Activated T-cell treated with anti-CD3 and anti-CD28 coated beads, Interleukin-2, amount 50 U/mL, for 24 hours (primary cell): ENCODE measurements at regions not wholly inside any gene's neighbourhood (a gene's known extent, or its start where the extent isn't known, plus 50 kb on each side); places are given as distances from the start of the nearest gene placed in this dataset.

Experiments used
- DNase-seq: peaks from one replicate; pipeline ENCODE4 v3.0.0-alpha.2; 2020
- H3K27ac Mint-ChIP-seq: 2 replicates; pipeline ENCODE4 v1.8.0; 2020; ENCODE audit warnings: mild to moderate bottlenecking, mixed read lengths
- H3K27me3 Mint-ChIP-seq: 2 replicates; pipeline ENCODE4 v1.8.0; 2020; ENCODE audit warnings: mixed read lengths
- H3K36me3 Mint-ChIP-seq: 2 replicates; pipeline ENCODE4 v1.8.0; 2020; ENCODE audit warnings: low read depth, mixed read lengths
- H3K4me1 Mint-ChIP-seq: 2 replicates; pipeline ENCODE4 v1.8.0; 2020; ENCODE audit warnings: low read depth, mixed read lengths
- H3K4me3 Mint-ChIP-seq: 2 replicates; pipeline ENCODE4 v1.8.0; 2020; ENCODE audit warnings: mild to moderate bottlenecking, moderate library complexity, mixed read lengths
- H3K9me3 Mint-ChIP-seq: 2 replicates; pipeline ENCODE4 v1.8.0; 2020; ENCODE audit warnings: mixed read lengths

DNA sequence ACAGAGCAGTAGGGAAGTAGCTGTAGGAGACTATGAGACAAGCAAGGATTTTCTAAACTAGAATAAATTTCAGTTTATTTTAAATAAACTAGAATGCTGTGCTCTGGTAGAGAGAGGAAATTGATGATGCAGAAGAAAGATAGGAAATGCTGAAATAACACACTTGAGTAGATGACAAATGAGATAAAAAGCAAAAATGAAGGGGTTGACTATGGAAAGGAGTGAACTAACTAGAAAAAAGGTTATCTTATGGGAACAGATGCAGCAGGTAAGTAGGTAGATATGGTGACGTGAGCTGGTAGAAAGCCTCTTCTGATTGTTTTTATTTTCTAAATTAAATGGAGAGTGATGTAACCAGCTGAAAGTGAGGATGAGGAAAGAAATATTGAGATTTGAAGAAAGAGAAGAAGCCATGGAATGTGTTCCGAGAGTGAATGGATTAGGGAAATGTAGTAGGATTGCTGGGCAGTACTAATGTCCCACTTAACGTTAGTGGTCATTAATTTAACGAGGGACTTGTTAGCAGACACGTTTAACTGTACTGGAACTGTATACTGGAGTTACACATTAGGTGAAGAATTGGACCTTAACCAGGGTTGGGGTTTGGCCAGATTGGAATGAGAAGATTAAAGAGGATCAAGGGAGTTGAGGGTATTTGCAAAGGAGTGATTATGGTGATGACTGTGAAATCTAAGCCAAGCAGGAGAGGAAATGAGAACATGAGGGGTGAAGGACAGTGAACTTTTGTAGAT is 196.5 kb downstream of the TANC2 start:
- Mint-ChIP-seq H3K36me3 (no peaks in the 10 kb centered on the region), H3K9me3 (no peaks in the 10 kb centered on the region), H3K27me3 (no peaks in the 10 kb centered on the region), H3K4me1 (no peaks in the 10 kb centered on the region), H3K27ac (no peak overlapping the region), H3K4me3 (no peak overlapping the region)
- DNase-seq, result no peak

DNA sequence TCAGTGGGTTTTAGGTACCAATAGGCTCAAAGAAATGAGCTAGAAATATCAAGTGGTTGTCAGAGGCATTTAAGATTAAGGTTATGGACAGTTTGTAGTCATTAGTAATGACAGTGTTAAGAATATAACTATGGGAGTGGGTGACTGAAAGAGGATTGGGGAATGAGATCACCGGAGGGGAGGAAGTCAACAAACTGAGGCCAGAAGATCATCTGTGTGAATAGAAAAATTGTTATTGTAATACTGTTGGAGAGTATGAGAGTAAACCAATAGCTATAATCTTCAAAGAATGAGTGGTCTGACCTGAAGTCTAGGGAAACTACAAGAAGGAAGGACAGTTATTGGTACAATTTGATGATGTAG is 197.1 kb downstream of the TANC2 start:
- Mint-ChIP-seq H3K9me3 (no peaks in the 10 kb centered on the region), H3K27ac (no peak overlapping the region), H3K4me1 (no peaks in the 10 kb centered on the region), H3K27me3 (no peaks in the 10 kb centered on the region), H3K36me3 (no peaks in the 10 kb centered on the region), H3K4me3 (no peak overlapping the region)
- DNase-seq, result no peak

DNA sequence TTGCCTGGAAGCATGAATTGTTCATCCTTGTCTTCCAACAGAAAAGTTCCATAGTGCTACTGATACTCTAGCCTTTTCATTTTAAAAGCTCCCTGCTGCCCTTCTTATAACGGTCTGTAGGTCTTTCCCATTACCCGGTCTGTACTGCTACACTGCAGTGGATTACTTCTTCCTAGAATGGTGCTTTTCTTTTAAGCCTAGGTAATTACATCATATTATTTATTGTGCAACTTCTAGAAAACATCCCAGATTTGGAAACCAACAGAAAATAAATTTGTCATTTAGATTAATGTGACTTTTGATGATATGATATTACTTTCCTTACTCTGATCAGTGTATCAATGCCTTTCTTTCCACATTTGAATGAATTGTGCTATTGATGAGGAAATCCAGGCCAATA is 199.4 kb downstream of the TANC2 start:
- H3K4me1 Mint-ChIP-seq, result no peaks in the 10 kb centered on the region
- no peaks in the 10 kb centered on the region for H3K9me3 Mint-ChIP-seq
- no peaks in the 10 kb centered on the region for H3K36me3 Mint-ChIP-seq
- H3K4me3 Mint-ChIP-seq, result no peak overlapping the region
- no peak for DNase-seq
- no peak overlapping the region for H3K27ac Mint-ChIP-seq
- H3K27me3 Mint-ChIP-seq, result no peaks in the 10 kb centered on the region

DNA sequence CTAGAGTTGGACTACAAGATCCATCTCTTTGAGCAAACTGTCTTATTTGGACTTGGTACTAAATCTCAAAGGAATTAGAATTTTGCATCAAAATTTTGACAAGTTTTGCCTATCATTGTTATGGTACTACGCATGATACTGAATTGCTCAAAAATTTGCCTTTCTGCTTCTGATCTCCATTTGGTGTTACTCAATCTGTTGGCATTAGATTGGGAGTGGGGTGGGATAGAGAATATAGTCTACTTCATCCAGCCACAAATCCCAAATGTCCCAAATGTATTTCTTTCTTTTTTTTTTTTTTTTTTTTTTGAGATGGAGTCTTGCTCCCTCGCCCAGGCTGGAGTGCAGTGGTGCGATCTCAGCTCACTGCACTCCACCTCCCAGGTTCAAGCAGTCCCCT is 204.8 kb downstream of the TANC2 start:
- Mint-ChIP-seq H3K27ac (no peak overlapping the region), H3K9me3 (no peaks in the 10 kb centered on the region), H3K4me3 (no peak overlapping the region), H3K27me3 (no peaks in the 10 kb centered on the region), H3K4me1 (no peaks in the 10 kb centered on the region), H3K36me3 (no peaks in the 10 kb centered on the region)
- no peak for DNase-seq

DNA sequence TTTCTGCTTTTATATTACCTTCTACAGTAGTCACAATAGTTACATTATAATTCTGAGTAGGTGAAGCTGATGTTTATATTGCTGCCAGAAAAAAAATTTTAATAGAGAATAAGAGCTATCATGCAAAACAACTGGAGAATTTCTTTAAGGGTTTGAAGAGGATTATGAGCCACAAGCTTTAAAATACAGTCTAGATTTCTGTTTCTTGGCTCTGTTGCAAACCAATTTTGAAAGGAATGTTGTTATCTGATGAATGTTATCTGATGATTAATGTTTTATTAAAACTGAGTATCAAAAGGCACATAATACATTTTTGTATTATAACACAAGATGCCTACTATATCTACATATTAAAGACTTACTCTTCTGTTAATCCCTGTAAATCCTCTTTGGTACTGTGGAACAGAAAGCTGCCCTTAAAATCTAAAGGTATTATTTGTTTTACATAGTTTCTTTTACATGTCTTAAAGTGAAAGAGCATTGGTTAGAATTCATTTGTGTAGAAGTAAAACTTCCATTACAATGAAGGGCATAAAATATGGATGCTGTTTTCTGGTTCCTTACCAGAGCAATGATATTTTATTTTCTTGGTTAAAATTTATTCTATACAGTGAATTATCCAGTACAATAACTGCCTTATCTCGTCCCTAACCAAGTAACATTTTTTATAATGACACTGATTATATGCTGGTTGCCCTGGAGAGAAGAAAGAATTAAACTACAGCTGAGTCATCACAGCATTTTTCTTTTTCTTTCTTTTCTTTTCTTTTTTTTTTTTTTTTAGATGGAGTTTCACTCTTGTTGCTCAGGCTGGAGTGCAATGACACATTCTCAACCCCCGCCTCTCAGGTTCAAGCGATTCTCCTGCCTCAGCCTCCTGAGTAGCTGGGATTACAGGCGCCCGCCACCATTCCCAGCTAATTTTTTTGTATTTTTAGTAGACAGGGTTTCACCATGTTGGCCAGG is 205.7 kb downstream of the TANC2 start:
- H3K27ac Mint-ChIP-seq, result no peak overlapping the region
- no peaks in the 10 kb centered on the region for H3K4me1 Mint-ChIP-seq
- H3K9me3 Mint-ChIP-seq, result no peaks in the 10 kb centered on the region
- H3K4me3 Mint-ChIP-seq, result no peak overlapping the region
- H3K36me3 Mint-ChIP-seq, result no peaks in the 10 kb centered on the region
- no peak for DNase-seq
- H3K27me3 Mint-ChIP-seq, result no peaks in the 10 kb centered on the region

DNA sequence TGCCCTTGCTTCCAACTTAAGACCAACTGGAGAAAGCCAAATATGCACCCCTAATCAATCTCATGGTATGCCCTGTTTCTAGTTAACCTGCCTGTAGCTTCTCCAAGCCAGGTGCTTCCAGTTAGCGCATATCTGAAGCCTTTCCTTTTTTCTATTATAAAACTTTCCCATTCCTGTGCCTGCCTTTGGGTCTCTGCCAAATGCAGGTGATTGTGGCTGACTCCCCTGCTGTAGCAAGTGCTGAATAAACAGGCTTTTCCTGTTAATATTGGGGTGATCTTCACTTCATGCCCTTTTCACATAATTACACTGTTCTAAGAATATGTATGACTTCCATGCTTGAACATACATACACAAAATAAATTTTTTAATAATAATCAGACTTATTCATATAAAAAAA is 207.4 kb downstream of the TANC2 start:
- DNase-seq, result no peak
- H3K9me3 Mint-ChIP-seq, result no peaks in the 10 kb centered on the region
- H3K27ac Mint-ChIP-seq, result no peak overlapping the region
- no peaks in the 10 kb centered on the region for H3K4me1 Mint-ChIP-seq
- no peaks in the 10 kb centered on the region for H3K36me3 Mint-ChIP-seq
- H3K27me3 Mint-ChIP-seq, result no peaks in the 10 kb centered on the region
- no peak overlapping the region for H3K4me3 Mint-ChIP-seq

DNA sequence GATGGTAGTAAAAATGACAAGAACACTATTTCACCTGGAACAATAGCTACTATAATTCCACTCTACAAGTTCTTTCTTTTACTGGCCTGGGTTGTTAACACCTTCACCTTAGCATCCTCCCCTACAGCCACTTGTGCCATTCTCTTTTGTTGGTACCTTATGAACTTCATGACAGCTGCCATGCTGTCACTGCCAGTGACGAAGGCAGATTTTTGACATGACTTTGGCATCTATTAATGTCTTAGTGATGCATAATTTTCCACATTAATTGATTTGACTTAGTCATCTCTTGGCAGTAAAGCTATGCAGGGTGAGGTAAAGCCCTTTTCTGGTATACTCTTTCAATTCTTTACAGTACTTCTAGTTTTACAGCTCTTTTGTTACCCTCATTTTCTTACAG is 207.9 kb downstream of the TANC2 start:
- Mint-ChIP-seq H3K27ac (no peak overlapping the region), H3K9me3 (no peaks in the 10 kb centered on the region), H3K4me1 (no peaks in the 10 kb centered on the region), H3K27me3 (no peaks in the 10 kb centered on the region), H3K4me3 (no peak overlapping the region), H3K36me3 (no peaks in the 10 kb centered on the region)
- DNase-seq, result no peak

DNA sequence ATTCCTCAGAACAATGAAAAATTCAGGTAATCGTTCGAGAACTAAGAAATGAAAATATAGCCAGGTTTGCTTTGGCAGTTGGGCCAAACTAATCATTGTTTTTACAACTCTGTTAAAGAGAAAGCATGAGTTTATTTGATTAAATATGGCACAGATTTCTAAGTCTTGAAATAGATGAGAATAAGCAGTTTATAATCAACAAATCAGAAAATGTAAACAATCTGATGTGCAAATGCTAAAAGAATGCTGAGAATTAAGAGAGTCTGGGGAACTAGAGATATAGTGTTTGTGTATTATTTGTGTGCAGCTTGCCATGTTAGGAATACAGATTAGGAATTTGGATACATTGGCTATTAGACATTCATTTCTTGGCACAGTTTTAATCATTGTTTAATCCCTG is 212.5 kb downstream of the TANC2 start:
- H3K9me3 Mint-ChIP-seq, result no peaks in the 10 kb centered on the region
- DNase-seq, result no peak

DNA sequence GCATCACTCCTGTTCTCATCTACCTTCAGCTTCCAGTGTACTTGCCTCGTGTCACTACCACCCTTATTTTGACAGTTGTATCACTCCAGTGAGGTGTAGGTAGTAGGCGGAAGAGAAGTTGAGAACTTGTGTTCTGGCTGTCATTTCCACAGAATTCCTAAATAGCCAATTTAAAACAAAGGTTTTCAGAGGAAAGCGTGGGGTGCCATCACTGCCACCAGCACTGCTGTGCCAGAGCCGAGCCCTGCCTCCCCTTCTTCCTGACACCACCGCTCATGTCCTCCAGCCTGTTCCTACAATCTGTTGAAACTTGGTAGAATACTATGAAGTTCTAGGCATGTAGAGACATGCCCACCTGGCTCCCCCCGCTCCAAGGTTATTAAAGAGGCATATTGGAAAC is 215.8 kb downstream of the TANC2 start:
- Mint-ChIP-seq H3K27ac (no peak overlapping the region), H3K4me1 (no peaks in the 10 kb centered on the region)

More for the DNA sequence above, 212.5 kb downstream of the TANC2 start:
- no peak overlapping the region for H3K27ac Mint-ChIP-seq
- no peaks in the 10 kb centered on the region for H3K4me1 Mint-ChIP-seq
- no peaks in the 10 kb centered on the region for H3K36me3 Mint-ChIP-seq
- H3K4me3 Mint-ChIP-seq, result no peak overlapping the region
- no peaks in the 10 kb centered on the region for H3K27me3 Mint-ChIP-seq

DNA sequence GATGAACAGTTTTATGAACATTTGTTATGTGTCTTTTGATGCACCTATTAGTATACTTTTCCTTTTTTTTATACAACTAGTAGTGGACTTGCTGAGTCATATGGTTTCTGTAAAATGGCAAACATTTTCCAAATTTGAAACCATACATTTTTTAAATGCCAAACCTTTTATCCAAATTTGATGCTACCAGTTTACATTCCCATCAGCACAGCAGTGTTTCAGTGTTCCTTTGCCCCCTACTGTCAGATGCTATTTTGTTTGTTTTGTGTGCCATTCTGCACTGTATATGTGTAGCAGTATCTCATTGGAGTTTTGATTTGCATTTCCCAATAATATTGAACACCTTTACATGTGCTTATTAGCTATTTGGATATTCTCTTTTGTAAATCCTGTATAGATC is 219.4 kb downstream of the TANC2 start:
- Mint-ChIP-seq H3K4me1 (peaks cover 7% of the 10 kb centered on the region), H3K27me3 (no peaks in the 10 kb centered on the region), H3K4me3 (no peak overlapping the region), H3K36me3 (no peaks in the 10 kb centered on the region), H3K9me3 (peaks cover 2% of the 10 kb centered on the region), H3K27ac (no peak overlapping the region)
- DNase-seq, result no peak

More for the DNA sequence above, 215.8 kb downstream of the TANC2 start:
- Mint-ChIP-seq H3K36me3 (no peaks in the 10 kb centered on the region), H3K9me3 (peaks cover 1% of the 10 kb centered on the region), H3K4me3 (no peak overlapping the region), H3K27me3 (no peaks in the 10 kb centered on the region)
- DNase-seq, result no peak

DNA sequence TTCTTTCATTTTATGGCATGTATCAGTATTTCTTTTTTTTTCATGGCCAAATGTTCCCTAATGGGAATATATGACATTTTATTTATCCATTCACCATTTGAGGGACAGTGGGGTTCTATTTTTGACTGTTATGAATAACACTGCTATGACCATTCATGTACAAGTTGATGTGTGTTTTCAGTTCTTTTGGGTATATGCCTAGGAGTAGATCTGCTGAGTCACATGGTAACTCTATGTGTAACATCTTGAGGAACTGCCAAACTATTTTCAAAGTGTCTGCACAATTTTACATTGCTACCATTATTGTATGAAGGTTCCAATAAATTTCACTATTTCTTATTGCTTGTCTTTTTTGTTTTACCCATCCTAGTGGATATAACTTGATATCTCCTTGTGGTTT is 223.0 kb downstream of the TANC2 start:
- no peak for DNase-seq
- Mint-ChIP-seq H3K27ac (no peak overlapping the region), H3K4me1 (peaks cover 7% of the 10 kb centered on the region), H3K9me3 (peaks cover 2% of the 10 kb centered on the region), H3K36me3 (peaks cover 2% of the 10 kb centered on the region), H3K27me3 (no peaks in the 10 kb centered on the region), H3K4me3 (no peak overlapping the region)

DNA sequence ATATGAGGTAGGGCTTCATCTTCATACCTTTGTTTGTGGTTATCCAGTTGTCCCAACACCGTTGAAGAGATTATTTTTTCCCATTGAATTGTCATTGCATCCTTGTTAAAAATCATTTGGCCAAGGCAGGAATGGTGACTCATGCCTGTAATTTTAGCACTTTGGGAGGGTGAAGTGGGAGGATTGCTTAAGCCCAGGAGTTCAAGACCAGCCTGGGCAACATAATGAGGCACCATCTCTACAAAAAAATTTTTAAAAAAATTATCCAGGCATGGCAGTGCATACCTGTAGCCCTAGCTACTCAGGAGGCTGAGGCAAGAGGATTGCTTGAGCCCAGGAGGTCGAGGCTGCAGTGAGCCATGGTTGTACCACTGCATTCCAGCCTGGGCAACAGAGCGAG is 223.9 kb downstream of the TANC2 start:
- peaks cover 2% of the 10 kb centered on the region for H3K9me3 Mint-ChIP-seq
- no peaks in the 10 kb centered on the region for H3K27me3 Mint-ChIP-seq
- H3K36me3 Mint-ChIP-seq, result peaks cover 4% of the 10 kb centered on the region
- no peak overlapping the region for H3K27ac Mint-ChIP-seq
- no peak for DNase-seq
- peaks cover 7% of the 10 kb centered on the region for H3K4me1 Mint-ChIP-seq
- H3K4me3 Mint-ChIP-seq, result no peak overlapping the region

DNA sequence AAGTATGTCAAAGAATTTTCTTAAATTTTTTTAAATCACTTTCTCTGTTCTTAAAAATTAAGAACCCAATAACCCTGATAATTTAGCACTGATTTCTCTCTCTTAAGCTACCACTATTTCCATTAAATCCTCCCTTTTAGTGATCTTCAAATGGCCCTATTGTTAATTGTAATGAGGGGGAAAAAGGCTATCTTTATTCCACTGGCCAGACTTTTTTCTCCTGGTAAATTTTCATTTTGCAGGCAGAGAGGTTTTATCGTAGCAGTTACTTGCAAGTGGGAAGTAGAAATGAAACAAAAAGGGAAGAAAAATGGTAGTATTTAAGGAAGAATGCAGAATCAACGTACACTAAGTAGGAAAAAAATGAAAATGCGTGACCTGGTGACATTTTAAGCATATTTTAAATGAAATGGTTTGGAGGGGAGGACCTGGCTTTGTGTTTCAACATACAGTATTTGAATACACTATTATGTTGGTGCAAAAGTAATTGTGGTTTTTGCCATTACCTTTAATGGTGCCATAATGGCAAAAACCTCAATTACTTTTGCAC is 224.9 kb downstream of the TANC2 start:
- no peak for DNase-seq
- Mint-ChIP-seq H3K27me3 (no peaks in the 10 kb centered on the region), H3K4me3 (no peak overlapping the region), H3K4me1 (peaks cover 7% of the 10 kb centered on the region), H3K27ac (no peak overlapping the region), H3K36me3 (peaks cover 8% of the 10 kb centered on the region), H3K9me3 (peaks cover 2% of the 10 kb centered on the region)

DNA sequence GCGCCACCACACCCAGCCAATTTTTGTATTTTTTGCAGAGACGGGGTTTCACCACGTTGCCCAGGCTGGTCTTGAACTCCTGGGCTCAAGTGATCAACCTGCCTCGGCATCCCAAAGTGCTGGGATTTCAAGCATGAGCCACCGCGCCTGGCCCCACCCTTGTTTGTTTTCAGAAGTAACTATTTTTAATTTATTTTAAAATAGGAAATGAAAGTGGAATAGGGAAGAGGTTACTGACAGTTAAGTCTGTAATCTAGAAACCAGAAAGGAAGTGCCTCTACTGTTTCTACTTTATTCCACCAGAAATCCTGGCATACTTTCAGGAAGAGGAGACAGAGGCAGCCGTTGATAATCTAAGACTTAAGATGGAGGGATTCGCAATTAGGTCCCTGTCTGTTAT is 225.6 kb downstream of the TANC2 start:
- Mint-ChIP-seq H3K27ac (no peak overlapping the region), H3K9me3 (peaks cover 2% of the 10 kb centered on the region), H3K36me3 (peaks cover 8% of the 10 kb centered on the region), H3K4me1 (peaks cover 10% of the 10 kb centered on the region), H3K27me3 (no peaks in the 10 kb centered on the region), H3K4me3 (no peak overlapping the region)
- no peak for DNase-seq

DNA sequence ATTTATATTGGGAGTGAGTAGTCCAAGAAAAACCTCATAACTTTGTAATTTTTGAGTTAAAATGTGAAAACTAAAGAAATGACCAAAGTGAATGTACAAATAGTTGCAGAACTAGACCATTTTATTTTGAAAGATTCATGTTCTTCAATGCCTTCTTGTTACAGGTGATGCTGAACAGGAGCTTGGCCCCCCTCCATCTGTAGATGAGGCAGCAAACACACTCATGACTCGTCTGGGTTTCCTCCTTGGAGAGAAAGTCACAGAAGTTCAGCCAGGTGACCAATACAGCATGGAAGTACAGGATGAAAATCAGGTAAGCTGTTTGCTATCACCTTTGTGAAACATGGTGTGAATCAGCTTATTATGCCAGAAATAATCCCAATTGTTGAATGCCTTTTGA is 227.8 kb downstream of the TANC2 start:
- Mint-ChIP-seq H3K9me3 (no peaks in the 10 kb centered on the region), H3K36me3 (peaks cover 8% of the 10 kb centered on the region), H3K27ac (no peak overlapping the region), H3K27me3 (no peaks in the 10 kb centered on the region), H3K4me1 (peaks cover 16% of the 10 kb centered on the region), H3K4me3 (no peak overlapping the region)
- no peak for DNase-seq
